ENCODE measurements at regions not wholly inside any gene's neighbourhood (a gene's known extent, or its start where the extent isn't known, plus 50 kb on each side); places are given as distances from the start of the nearest gene placed in this dataset.

GRCh38 chr2:239509373-239510143 is 108.7 kb upstream of the HDAC4 start:
- peaks cover 2% of the 10 kb centered on the region for H3K36me3 Mint-ChIP-seq (ENCODE audit: low read depth)
- H3K9me3 ChIP-seq (ENCODE audit: control insufficient read depth, low read length, poor library complexity, severe bottlenecking) = no peaks in the 10 kb centered on the region
- no peak for DNase-seq
- H3K27me3 Mint-ChIP-seq = no peaks in the 10 kb centered on the region
- ATAC-seq = no peak
- H3K4me1 Mint-ChIP-seq = peaks cover 7% of the 10 kb centered on the region
- H3K4me3 Mint-ChIP-seq = no peak overlapping the region
- H3K27ac Mint-ChIP-seq = no peak overlapping the region

GRCh38 chr2:239508261-239508660 is 107.4 kb upstream of the HDAC4 start:
- H3K4me1 Mint-ChIP-seq = peaks cover 7% of the 10 kb centered on the region
- H3K4me3 Mint-ChIP-seq = no peak overlapping the region
- H3K27me3 Mint-ChIP-seq = no peaks in the 10 kb centered on the region
- no peak for ATAC-seq
- DNase-seq = no peak
- H3K36me3 Mint-ChIP-seq (ENCODE audit: low read depth) = peaks cover 2% of the 10 kb centered on the region
- H3K9me3 ChIP-seq (ENCODE audit: control insufficient read depth, low read length, poor library complexity, severe bottlenecking) = no peaks in the 10 kb centered on the region
- no peak overlapping the region for H3K27ac Mint-ChIP-seq

- H3K4me1 Mint-ChIP-seq = peaks cover 7% of the 10 kb centered on the region
- no peak overlapping the region for H3K27ac Mint-ChIP-seq
- H3K36me3 Mint-ChIP-seq (ENCODE audit: low read depth) = peaks cover 2% of the 10 kb centered on the region
- DNase-seq = no peak
- no peaks in the 10 kb centered on the region for H3K9me3 ChIP-seq (ENCODE audit: control insufficient read depth, low read length, poor library complexity, severe bottlenecking)
- no peak overlapping the region for H3K4me3 Mint-ChIP-seq
- ATAC-seq = no peak
- no peaks in the 10 kb centered on the region for H3K27me3 Mint-ChIP-seq
These were observed 106.9 kb upstream of the HDAC4 start for GRCh38 chr2:239507576-239508258.

GRCh38 chr2:239506961-239507360 is 106.1 kb upstream of the HDAC4 start:
- Mint-ChIP-seq H3K27me3 (no peaks in the 10 kb centered on the region), H3K36me3 (ENCODE audit: low read depth) (peaks cover 2% of the 10 kb centered on the region), H3K4me1 (peaks cover 8% of the 10 kb centered on the region), H3K4me3 (no peak overlapping the region), H3K27ac (no peak overlapping the region)
- H3K9me3 ChIP-seq (ENCODE audit: control insufficient read depth, low read length, poor library complexity, severe bottlenecking) = no peaks in the 10 kb centered on the region
- ATAC-seq = no peak
- no peak for DNase-seq

- no peak overlapping the region for H3K27ac Mint-ChIP-seq
- H3K4me3 Mint-ChIP-seq = no peak overlapping the region
- H3K9me3 ChIP-seq (ENCODE audit: control insufficient read depth, low read length, poor library complexity, severe bottlenecking) = no peaks in the 10 kb centered on the region
- ATAC-seq = no peak
- no peaks in the 10 kb centered on the region for H3K27me3 Mint-ChIP-seq
- DNase-seq = no peak
- peaks cover 2% of the 10 kb centered on the region for H3K36me3 Mint-ChIP-seq (ENCODE audit: low read depth)
- H3K4me1 Mint-ChIP-seq = peaks cover 8% of the 10 kb centered on the region
These were observed 105.5 kb upstream of the HDAC4 start for GRCh38 chr2:239506101-239506857.

GRCh38 chr2:239504643-239505235 is 103.9 kb upstream of the HDAC4 start:
- Mint-ChIP-seq H3K4me3 (no peak overlapping the region), H3K4me1 (peaks cover 8% of the 10 kb centered on the region), H3K27ac (no peak overlapping the region), H3K36me3 (ENCODE audit: low read depth) (peaks cover 2% of the 10 kb centered on the region), H3K27me3 (no peaks in the 10 kb centered on the region)
- ATAC-seq (no peak), DNase-seq (no peak)
- H3K9me3 ChIP-seq (ENCODE audit: control insufficient read depth, low read length, poor library complexity, severe bottlenecking) = no peaks in the 10 kb centered on the region

GRCh38 chr2:239502430-239503186 is 101.8 kb upstream of the HDAC4 start:
- DNase-seq (no peak), ATAC-seq (no peak)
- H3K27ac Mint-ChIP-seq = no peak overlapping the region

GRCh38 chr2:239500574-239501550 is 100.0 kb upstream of the HDAC4 start:
- Mint-ChIP-seq H3K4me1 (peaks cover 7% of the 10 kb centered on the region), H3K27ac (no peak overlapping the region), H3K4me3 (no peak overlapping the region), H3K27me3 (peaks cover 12% of the 10 kb centered on the region), H3K36me3 (ENCODE audit: low read depth) (peaks cover 2% of the 10 kb centered on the region)
- DNase-seq (no peak), ATAC-seq (peak; percentile 25)
- no peaks in the 10 kb centered on the region for H3K9me3 ChIP-seq (ENCODE audit: control insufficient read depth, low read length, poor library complexity, severe bottlenecking)

More at GRCh38 chr2:239502430-239503186, 101.8 kb upstream of the HDAC4 start:
- Mint-ChIP-seq H3K4me1 (peaks cover 7% of the 10 kb centered on the region), H3K27me3 (peaks cover 10% of the 10 kb centered on the region), H3K36me3 (ENCODE audit: low read depth) (peaks cover 2% of the 10 kb centered on the region), H3K4me3 (no peak overlapping the region)
- no peaks in the 10 kb centered on the region for H3K9me3 ChIP-seq (ENCODE audit: control insufficient read depth, low read length, poor library complexity, severe bottlenecking)

GRCh38 chr2:239499726-239500573 is 99.1 kb upstream of the HDAC4 start:
- Mint-ChIP-seq H3K36me3 (ENCODE audit: low read depth) (peaks cover under 1% of the 10 kb centered on the region), H3K27ac (no peak overlapping the region), H3K4me1 (peaks cover 7% of the 10 kb centered on the region), H3K4me3 (no peak overlapping the region), H3K27me3 (peaks cover 21% of the 10 kb centered on the region)
- DNase-seq (no peak), ATAC-seq (no peak)
- no peaks in the 10 kb centered on the region for H3K9me3 ChIP-seq (ENCODE audit: control insufficient read depth, low read length, poor library complexity, severe bottlenecking)

GRCh38 chr2:239498981-239499634 is 98.3 kb upstream of the HDAC4 start:
- ATAC-seq (no peak), DNase-seq (no peak)
- no peaks in the 10 kb centered on the region for H3K9me3 ChIP-seq (ENCODE audit: control insufficient read depth, low read length, poor library complexity, severe bottlenecking)
- H3K36me3 Mint-ChIP-seq (ENCODE audit: low read depth) = no peaks in the 10 kb centered on the region
- H3K27me3 Mint-ChIP-seq = peaks cover 28% of the 10 kb centered on the region
- no peak overlapping the region for H3K27ac Mint-ChIP-seq
- peaks cover 8% of the 10 kb centered on the region for H3K4me1 Mint-ChIP-seq
- no peak overlapping the region for H3K4me3 Mint-ChIP-seq

GRCh38 chr2:239498576-239498975 is 97.8 kb upstream of the HDAC4 start:
- H3K9me3 ChIP-seq (ENCODE audit: control insufficient read depth, low read length, poor library complexity, severe bottlenecking) = no peaks in the 10 kb centered on the region
- H3K27ac Mint-ChIP-seq = peak overlapping the region; percentile 60
- no peak overlapping the region for H3K4me3 Mint-ChIP-seq
- H3K4me1 Mint-ChIP-seq = peaks cover 8% of the 10 kb centered on the region
- DNase-seq (no peak), ATAC-seq (no peak)
- H3K36me3 Mint-ChIP-seq (ENCODE audit: low read depth) = no peaks in the 10 kb centered on the region
- peaks cover 28% of the 10 kb centered on the region for H3K27me3 Mint-ChIP-seq

Measured in T-helper 17 cell (primary cell).